ENCODE measurements at regions not wholly inside any gene's neighbourhood (a gene's known extent, or its start where the extent isn't known, plus 50 kb on each side); places are given as distances from the start of the nearest gene placed in this dataset.
"Not testable (repeated sequence)": the region's sequence is repeated elsewhere in the genome, so short reads cannot be mapped to it uniquely, and the experiment has no call there.

DNA sequence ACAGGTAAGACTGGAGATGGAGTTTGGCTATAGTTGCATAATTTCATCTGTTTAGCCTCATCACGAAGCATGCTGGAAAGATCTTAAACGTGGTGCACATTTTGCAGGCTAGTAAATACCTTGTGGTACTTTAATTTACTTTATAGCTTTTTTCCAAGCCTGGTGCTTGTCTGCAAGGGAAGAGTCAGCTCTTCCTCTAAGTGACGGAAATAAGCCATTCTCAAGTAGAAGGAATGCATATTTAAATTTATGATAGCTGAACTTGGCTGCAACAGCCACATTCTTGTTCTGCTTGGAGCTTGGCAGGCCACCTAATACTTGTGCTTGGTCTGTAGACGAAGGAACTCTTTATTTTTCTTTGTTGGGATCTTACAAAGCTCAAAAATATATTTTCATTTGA is 188.0 kb upstream of the PIK3R1 start:
- DNase-seq (ENCODE audit: low spot score), result no peak

DNA sequence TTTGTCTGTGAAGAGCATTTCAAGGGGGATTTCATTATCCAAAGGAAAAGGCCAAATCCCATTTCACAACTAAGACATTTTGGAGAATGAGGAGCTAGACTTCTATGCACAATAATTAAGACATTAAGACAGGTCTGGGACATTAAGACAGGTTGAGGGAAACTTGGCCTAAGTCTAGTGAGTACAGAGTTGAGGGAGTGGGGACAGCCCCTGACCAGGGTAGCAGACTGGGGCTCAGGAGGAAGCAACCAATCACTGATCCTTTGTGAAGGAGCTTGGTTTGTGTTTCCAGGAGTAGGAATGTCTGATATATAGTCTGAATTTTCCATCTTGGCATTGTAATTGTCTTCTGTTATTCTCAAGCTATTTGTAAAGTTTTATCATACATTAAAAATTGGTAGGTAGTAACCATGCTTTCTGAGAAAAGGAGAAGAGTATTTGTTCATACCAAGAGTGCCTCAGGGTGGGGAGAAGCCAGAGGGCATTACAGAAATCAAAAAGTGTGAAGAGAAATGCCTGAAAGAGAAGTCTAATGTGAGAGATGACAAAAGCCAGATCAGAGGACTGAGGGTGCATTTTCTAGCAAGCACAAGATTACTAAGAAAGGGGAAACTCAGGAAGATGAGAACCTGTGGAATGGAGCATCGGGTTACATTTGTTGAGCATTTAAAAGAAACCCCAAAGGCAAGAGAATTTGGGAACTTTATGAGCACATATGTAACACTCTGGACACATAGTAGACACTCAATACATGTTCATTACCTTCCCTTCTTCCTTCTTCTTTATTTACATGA is 189.3 kb upstream of the PIK3R1 start:
- DNase-seq (ENCODE audit: low spot score), result no peak

DNA sequence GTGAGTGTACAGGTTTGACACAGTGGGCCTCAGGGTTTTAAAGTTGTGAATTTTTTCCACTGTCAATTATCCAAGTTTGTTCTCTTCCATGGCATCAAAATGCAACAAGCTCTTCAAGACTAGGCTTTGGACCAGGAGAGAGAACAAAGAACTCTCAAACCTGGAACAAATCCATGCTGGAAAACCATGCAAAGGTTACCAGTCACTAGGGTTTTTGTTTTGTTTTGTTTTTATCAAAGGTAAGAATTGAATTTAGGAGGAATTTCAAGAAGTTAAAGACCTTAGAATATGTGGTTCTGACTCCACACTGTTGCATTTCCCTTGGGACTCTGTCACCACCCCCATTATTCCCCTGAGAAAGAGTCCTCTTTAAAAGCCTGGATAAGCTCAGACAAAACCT is 191.1 kb upstream of the PIK3R1 start:
- DNase-seq (ENCODE audit: low spot score), result no peak

DNA sequence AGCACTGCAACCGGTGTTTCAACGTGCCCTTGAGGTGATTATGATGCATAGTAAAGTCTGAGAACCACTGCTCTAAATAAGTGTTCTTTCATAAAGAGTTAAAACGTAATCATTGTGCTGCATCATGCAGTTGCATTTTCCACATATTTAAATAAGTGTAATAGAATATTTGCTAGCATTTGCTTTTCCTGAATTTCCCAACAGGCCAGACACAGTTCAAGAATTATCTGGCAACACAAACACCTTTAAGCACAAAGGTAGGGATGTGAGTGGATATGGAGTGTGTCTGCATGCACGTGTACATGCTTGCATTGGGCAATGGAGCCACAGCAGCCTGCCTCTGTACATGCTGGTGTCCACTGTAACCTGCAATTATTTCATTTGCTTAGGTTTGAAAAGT is 193.6 kb upstream of the PIK3R1 start:
- DNase-seq (ENCODE audit: low spot score), result no peak

DNA sequence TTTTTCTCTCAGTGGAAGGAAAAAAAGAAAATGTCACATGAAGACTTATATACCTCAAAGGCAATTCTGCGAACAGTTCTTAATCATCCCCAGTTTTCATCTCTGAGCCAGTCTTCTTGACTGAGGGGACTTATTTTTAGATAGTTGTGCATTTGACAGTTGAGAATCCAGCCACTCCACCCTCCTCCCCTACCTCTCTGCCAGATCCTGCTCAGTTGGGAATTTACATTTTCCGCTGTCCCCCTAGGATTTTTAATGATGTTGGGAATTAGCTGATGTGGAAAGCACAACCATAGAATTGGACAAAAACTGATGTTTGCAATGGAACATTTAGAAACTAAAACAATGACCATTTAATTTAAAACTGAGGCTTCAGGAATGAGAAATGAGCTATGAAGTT is 194.3 kb upstream of the PIK3R1 start:
- DNase-seq (ENCODE audit: low spot score), result no peak

DNA sequence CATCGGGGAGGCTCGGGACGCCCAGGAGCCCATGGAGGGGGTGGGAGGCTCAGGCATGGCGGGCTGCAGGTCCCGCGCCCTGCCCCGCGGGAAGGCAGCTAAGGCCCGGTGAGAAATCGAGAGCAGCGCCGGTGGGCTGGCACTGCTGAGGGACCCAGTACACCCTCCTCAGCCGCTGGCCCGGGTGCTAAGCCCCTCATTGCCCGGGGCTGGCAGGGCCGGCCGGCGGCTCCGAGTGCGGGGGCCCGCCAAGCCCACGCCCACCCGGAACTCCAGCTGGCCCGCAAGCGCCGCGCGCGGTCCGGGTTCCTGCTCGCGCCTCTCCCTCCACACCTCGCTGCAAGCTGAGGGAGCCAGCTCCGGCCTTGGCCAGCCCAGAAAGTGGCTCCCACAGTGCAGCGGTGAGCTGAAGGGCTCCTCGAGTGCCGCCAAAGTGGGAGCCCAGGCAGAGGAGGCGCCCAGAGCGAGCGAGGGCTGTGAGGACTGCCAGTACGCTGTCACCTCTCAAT is 195.0 kb upstream of the PIK3R1 start:
- DNase-seq (ENCODE audit: low spot score), result not testable (repeated sequence)

DNA sequence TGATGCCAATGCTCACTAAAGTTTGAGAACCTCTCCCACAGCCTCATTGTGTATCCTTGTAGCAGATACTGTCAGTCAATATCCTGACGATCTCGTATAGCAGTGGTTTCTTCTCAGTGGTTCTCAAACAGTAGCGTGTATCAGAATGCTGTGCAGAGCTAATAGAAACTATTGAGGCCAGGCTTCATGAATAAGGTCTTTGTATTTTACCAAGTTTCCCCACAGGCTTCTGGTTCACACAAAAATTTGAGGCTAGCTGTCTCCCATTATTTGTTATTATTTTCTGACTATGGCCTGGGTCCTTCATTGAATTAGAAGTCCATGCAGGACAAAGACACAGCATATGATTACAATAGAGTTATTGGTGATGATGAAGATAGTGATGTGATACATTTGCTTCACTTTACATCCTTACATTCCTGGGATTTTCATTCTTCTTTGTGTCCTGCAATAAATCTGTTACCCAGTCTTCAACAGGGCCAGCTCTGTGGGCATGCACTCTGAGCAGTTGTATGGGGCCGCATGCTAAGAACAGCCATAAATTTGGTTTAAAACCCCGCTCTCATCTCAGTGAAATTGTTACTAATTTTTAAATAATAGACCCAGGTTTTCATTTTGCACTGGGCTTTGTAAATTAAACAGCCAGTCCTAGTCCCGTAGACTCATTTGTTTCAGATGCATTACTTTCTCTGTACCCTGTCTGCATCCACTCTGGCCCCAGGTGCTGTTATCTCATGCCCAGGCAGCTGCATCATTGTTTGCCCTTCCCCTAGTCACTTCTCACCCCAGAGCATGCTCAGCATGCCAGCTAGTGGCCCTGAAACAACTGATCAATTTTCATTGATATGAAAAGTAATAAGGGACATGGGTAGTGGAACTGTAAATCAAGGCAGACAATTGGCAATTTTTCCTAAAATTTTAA is 199.9 kb upstream of the PIK3R1 start:
- no peak for DNase-seq (ENCODE audit: low spot score)

DNA sequence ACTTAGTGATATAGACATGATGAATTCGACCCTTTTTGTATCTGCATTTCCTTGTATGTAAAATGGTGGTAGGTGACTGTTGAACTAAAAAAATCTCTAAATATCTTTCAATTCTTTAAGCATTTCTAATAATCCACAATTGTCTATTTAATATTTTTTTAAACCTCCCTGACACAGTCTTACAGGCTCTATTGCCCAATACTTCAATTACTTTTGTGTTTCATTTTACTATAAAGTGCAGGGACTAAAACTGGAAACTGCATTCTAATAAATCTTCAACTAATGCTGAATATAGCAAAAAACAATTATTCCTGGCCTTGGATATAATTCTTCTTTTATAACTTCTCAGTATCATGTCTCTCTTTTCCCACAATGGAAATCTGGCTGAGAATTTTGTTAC is 202.7 kb upstream of the PIK3R1 start:
- DNase-seq (ENCODE audit: low spot score), result no peak

DNA sequence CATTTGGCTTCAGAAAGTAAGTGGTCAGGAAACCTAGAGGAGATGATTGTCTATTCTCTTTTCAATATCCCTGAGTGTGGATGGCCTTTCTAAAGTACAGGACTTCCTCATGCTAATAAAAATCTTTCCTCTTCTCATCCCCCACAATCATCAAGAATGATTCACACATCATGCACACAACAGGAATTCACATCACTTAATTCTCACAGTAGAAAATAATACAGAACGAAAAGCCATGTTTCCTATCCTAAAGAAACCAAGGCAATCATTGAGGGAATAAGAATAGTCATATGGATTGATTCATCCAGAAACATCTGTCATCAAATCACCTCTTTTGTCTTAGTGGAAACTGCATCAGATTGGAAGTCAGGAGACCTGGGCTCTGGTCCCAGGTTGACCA is 203.1 kb upstream of the PIK3R1 start:
- DNase-seq (ENCODE audit: low spot score), result no peak

DNA sequence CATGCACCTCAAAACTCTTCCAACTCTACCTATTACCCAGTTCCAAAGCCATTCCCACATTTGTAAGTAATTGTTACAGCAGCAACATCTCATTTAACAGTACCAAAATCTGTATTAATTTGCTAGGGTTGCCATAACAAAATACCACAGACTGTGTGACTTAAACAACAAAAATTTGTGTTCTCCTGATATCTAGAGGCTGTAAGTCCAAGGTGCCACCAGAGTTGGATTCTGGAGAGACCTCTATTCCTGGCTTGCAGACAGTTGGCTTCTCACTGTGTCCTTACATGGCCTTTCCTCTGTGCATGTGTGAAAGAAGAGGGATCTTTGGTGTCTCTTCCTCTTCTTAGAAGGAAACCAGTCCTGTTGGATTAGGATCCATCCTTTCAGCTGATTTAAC is 203.8 kb upstream of the PIK3R1 start:
- DNase-seq (ENCODE audit: low spot score), result no peak

DNA sequence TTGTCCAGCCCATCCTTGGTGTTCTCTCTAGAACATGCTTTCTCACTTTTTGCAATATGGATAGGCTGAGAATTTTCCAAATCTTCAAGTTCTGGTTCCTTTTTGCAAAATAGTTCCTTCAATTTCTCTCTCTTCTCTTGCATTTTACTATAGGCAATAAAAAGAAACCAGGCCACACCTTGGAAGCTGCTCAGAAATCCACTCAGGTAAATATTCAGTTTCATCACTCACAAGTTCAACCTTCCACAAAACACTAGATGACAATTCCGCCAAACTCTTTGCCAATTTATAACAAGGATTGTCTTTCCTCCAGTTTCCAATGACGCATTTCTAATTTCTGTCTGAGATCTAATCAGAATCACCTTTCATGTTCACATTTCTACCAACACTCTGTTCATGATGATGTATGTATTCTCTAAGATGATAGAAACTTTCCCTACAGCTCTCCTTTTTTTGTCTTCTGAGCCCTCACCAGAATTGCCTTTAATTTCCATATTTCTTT is 204.2 kb upstream of the PIK3R1 start:
- DNase-seq (ENCODE audit: low spot score), result no peak

DNA sequence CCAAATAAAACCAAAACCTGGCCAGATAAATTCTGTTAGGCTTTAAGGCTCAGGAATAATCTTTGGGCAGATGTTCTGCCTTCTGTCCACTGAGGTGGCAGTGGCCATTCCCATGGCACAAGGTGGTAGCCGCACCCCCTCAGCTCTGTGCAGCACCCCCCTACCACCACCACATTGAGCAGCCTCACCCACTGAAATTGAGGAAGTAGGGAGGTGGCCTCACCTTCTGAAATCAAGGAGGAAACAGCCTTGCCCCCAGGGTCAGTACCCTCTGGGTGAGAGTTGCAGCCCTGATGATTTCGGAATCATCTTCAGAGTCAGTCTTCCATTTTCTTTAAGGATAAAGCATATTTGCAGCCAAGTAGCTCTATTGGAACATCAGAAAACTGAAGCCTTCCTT is 204.8 kb upstream of the PIK3R1 start:
- no peak for DNase-seq (ENCODE audit: low spot score)

DNA sequence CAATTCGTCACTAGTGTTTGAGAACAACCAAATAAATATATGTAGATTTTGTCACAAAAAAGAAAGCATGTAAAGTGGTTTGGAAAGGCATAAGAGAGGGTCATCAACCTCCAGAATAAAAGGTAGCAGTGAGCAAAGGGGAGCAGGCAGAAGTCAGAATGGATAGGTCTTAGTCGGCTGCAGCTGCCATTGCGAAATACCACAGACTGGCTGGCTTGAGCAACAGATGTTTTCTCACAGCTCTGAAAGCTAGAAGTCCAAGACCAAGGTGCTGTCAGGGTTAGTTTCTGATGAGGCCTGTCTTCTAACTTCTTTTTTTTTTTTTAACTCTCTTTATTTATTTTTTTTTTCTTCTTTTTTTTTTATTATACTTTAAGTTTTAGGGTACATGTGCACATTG is 208.1 kb upstream of the PIK3R1 start:
- no peak for DNase-seq (ENCODE audit: low spot score)

DNA sequence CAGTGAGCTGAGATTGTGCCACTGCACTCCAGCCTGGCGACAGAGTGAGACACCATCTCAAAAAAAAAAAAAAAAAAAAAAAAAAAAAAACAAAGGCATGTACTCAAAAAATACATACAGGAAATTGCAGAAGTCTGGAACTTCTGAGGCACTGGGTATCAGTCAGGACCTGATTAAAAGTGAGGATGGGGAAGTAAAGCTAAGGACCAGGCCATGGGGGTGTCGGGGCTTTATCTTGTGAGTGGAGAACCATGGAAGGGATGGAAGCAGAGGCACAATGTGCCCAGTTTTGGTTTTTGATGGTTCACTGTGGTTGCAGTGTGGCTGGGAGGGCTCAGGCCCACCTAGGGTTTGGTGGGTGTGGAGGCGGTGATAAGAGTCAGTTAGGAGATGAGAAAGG is 212.7 kb upstream of the PIK3R1 start:
- no peak for DNase-seq (ENCODE audit: low spot score)

DNA sequence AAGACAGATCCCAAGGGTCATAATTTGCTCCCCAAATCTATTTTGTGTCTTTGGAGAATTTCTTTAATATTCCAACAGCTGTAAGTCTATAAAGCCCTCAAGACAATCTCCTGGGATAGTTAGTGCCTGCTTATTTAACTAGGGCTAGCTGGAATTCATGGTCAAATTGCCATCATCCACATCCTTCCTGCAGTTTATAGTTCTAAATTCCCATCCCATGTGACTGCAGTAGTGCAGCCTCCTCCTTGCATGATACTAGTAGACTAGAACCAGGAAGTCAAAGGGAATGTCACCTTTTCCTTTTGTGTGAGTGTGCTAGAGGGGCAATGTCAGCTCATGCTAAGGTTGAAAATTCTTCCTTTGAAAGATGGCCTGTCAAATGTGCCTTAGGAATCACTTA is 214.8 kb upstream of the PIK3R1 start:
- DNase-seq (ENCODE audit: low spot score), result no peak

DNA sequence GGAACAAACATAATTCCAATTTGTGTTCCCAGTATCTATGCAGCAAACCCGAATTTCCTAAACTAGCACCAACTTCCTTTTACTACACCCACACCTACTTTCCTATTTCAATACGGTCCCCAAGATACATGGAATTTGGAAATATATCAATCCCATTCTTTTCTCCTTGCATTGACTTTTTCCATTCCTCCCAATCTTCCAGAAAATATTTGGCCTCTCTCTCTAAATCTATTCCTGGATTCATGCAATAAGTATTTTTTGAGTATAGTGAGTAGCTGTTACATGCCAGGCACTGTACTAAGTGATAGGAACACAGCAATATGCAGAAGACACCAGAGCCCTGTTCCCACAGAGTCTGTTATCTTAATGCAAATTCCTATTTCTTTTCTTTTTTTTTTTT is 216.2 kb upstream of the PIK3R1 start:
- no peak for DNase-seq (ENCODE audit: low spot score)

DNA sequence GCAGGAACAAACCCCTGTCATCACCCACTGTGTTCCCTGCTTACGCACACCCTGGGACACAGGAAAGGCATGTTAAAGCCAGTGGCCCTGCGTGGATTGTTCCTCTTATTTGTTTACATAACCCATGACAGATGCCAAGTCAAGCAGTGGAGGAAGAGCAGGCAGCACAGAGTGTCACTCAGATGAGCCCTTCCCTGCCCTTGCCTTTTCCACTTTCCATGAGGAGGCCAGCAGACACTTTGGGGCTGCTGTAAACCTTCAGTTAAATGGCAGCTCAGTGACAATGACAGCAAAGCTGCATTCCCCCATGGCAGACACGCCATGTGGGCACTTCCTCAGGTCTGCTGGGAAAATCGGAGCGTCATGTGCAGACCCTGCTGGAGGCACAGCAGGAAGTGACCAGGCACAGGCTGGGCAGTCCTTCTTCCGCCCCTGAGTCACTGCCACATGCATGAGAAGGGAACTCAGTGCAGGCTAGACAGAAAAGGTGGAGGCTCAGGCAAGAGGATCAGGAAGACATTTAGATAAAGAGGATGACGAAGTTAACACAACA is 216.8 kb upstream of the PIK3R1 start:
- no peak for DNase-seq (ENCODE audit: low spot score)

DNA sequence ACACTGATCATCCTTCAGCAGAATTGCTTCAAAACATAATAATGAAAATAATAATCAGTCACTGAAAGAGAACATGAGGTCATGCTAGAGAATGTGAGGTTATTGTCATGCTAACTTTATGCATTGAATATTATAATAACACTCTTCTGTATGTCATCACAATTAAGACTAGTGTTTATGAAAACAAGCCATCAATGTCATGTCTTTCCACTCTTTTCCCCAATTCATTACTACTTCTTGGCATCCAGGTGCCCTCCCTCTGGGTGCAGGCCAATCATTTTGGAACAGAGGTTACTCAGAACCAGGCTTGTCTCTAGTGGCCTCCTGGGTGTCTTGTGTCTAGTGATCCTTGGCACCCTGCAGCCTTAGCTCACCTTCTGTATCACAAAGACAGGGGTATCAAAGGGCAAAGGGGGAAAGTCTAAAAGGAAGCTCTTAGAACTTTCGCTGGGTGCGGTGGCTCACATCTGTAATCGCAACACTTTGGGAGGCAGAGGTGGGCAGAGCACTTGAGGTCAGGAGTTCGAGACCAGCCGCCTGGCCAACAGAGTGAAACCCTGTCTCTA is 217.6 kb upstream of the PIK3R1 start:
- DNase-seq (ENCODE audit: low spot score), result no peak

DNA sequence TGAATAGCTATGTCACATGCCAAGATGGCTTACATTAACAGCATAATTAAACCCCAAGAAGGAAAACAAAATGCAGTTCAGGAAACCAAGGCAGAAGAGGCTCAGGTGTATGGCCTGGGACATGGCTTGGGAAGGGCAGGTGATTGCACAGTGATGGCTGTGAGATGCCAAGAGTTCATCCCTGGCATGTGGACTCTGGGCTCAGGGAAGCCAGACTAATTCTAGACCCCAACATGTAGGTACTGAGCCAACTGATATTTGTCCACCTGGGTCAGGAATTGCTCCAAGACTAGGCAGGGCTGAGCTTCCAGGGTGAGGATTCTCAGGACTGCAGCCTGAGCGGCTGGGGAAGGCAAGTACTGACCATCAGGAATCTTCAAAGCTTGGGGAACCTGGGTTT is 218.4 kb upstream of the PIK3R1 start:
- DNase-seq (ENCODE audit: low spot score), result no peak

DNA sequence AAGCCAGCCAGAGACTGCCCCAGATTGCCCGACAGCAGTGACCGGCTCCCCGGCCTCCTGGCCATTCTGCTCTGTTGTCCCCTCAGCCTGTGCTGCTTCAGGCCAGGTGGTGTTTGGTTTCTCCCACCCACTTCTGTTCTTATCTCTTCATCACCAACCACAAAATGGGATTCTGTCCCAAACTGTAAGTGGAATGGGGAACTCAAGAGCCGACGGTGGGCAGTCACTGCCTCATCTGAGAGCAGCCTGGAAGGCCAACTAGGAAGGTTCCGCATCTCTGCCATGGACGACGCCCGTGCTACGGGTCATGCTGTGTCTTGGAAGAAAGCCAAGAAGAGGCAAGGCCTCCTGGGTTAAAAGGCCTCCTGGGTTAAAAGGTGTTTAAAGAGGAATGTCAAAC is 219.0 kb upstream of the PIK3R1 start:
- no peak for DNase-seq (ENCODE audit: low spot score)

DNA sequence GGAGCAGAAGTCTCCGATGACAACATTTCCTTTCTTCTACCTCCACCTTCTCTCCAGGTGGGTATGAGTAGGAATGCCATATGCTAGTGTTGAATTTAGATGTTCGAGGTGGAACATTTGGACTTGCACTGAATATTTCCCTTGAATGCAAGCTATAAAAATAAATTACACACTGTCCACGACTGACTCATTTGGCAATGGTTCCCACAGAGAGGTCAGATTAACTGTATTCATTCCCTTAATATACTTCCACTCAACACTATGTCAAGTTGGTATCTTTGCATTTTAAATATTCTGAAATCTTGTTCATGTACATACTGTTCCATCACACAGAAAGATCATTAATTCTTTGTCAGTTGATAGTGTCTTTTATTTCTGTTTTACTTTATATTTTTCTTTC is 222.6 kb upstream of the PIK3R1 start:
- DNase-seq (ENCODE audit: low spot score), result no peak

DNA sequence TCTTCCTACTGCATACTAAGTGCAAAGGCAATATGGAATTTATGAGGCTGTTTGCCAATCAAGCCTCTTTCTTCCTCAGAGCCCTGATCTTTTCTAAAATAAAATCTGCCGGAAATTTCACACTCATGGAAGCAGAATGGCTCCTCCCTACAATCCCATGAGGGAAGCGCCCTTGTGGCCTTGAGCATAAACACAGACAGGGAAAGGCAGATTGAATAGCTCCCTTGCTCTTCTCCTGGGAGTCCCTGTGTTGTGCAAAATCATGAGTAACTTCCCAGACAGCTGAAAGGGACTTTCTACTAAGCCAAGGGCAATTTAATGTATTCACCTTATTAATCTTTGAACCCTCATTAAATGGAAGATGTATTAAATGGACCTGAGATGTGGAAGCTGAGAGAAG is 226.1 kb upstream of the PIK3R1 start:
- DNase-seq (ENCODE audit: low spot score), result no peak
